H1 (cell line): ENCODE measurements at regions not wholly inside any gene's neighbourhood (a gene's known extent, or its start where the extent isn't known, plus 50 kb on each side); places are given as distances from the start of the nearest gene placed in this dataset.

Experiments used
- CTCF ChIA-PET: fragments of 300-600 bp; sonication (Branson Sonifier 250); formaldehyde crosslinking; loops from one replicate; lab custom pipeline; 2021; ENCODE audit not compliant: partially characterized antibody; lab: Charles Lee
- POLR2A ChIA-PET: fragments of 300-600 bp; sonication (Branson Sonifier 250); formaldehyde crosslinking; loops from one replicate; lab custom pipeline; 2021; ENCODE audit warnings: inconsistent platforms; ENCODE audit not compliant: partially characterized antibody; lab: Charles Lee
- DNase-seq, 2 experiments: peaks; one replicate each; pipeline versions ENCODE4 v3.0.0 to v3.0.0-alpha.2; 2010 to 2022; ENCODE audit warnings: low spot score in 2 of 2, low read depth in 1 of 2, mixed read lengths in 1 of 2
- FAIRE-seq: peaks from 2 replicates; lab custom pipeline; 2011; peaks lifted over from hg19 to GRCh38; lab: Jason Lieb, UNC
- H2AFZ ChIP-seq: 2 replicates; pipeline ENCODE4 v1.8.1; 2012; ENCODE audit warnings: low read length, inconsistent platforms
- H2AK5ac ChIP-seq: 2 replicates; pipeline ENCODE4 v1.6.1; 2013; ENCODE audit warnings: low read depth, low read length
- H2BK120ac ChIP-seq: replicated peaks from 2 replicates; pipeline ENCODE3; 2013; ENCODE audit warnings: low read depth, low read length, inconsistent platforms
- H2BK12ac ChIP-seq: 2 replicates; pipeline ENCODE4 v1.6.1; 2013; ENCODE audit warnings: low read depth, low read length
- H2BK15ac ChIP-seq: 2 replicates; pipeline ENCODE4 v1.6.1; 2013; ENCODE audit warnings: low read length
- H2BK20ac ChIP-seq: 2 replicates; pipeline ENCODE4 v1.6.1; 2013; ENCODE audit warnings: low read length
- H2BK5ac ChIP-seq: 2 replicates; pipeline ENCODE4 v1.6.1; 2013; ENCODE audit warnings: low read depth, low read length
- H3K14ac ChIP-seq: 2 replicates; pipeline ENCODE4 v1.6.1; 2013; ENCODE audit warnings: inconsistent platforms; ENCODE audit not compliant: insufficient read length
- H3K18ac ChIP-seq: 2 replicates; pipeline ENCODE4 v1.6.1; 2013; ENCODE audit warnings: low read length; ENCODE audit errors: extremely low read depth
- H3K23ac ChIP-seq: 2 replicates; pipeline ENCODE4 v1.6.1; 2013; ENCODE audit warnings: inconsistent platforms; ENCODE audit not compliant: insufficient read length
- H3K23me2 ChIP-seq: 2 replicates; pipeline ENCODE4 v1.6.1; 2013; ENCODE audit warnings: low read depth, low read length
- H3K27ac ChIP-seq: 2 replicates; pipeline ENCODE4 v1.6.1; 2011; ENCODE audit warnings: low read depth, low read length, inconsistent platforms
- H3K27me3 ChIP-seq, 4 experiments: replicated peaks in 1 of 4; 1 replicate in 1 of 4; 2 replicates in 3 of 4; pipeline versions ENCODE4 v1.6.1 to v1.8.1; 2011 to 2013; ENCODE audit warnings: low read length in 3 of 4, mild to moderate bottlenecking in 3 of 4, inconsistent platforms in 2 of 4, mixed read lengths in 2 of 4, moderate library complexity in 1 of 4; ENCODE audit not compliant: control insufficient read depth in 3 of 4, insufficient read depth in 3 of 4; ENCODE audit errors: extremely low read depth in 1 of 4
- H3K36me3 ChIP-seq, 4 experiments: 2 replicates each; pipeline versions ENCODE4 v1.6.1 to v1.8.1; 2011 to 2013; ENCODE audit warnings: mild to moderate bottlenecking in 4 of 4, low read length in 3 of 4, moderate library complexity in 2 of 4, control low read depth in 1 of 4, inconsistent platforms in 1 of 4; ENCODE audit not compliant: insufficient read depth in 4 of 4, control insufficient read depth in 2 of 4
- H3K4ac ChIP-seq: replicated peaks from 2 replicates; pipeline ENCODE3; 2013; ENCODE audit warnings: low read length, low read depth, mixed read lengths, inconsistent platforms; ENCODE audit not compliant: insufficient read length
- H3K4me1 ChIP-seq, 4 experiments: replicated peaks in 1 of 4; 1 replicate in 1 of 4; 2 replicates in 3 of 4; pipeline versions ENCODE4 v1.6.1 to v1.8.1; 2011 to 2013; ENCODE audit warnings: low read length in 3 of 4, inconsistent platforms in 2 of 4, mixed read lengths in 1 of 4; ENCODE audit not compliant: insufficient read depth in 4 of 4, control insufficient read depth in 3 of 4
- H3K4me2 ChIP-seq, 2 experiments: 2 replicates each; pipeline versions ENCODE4 v1.6.1 to v1.8.1; 2011 to 2013; ENCODE audit warnings: low read depth in 2 of 2, low read length in 2 of 2, control low read depth in 1 of 2, inconsistent platforms in 1 of 2, mild to moderate bottlenecking in 1 of 2; ENCODE audit not compliant: insufficient read depth in 1 of 2
- H3K4me3 ChIP-seq, 4 experiments: fragments of 200-600, 300-600 bp in 1 of 4; sonication (generic), shearing (Covaris generic), sonication (Bioruptor Twin) in 1 of 4; 2 replicates each; pipeline versions ENCODE4 v1.5.1 to v1.8.1; 2011 to 2016; ENCODE audit warnings: low read length in 4 of 4, low read depth in 3 of 4, control low read depth in 2 of 4, inconsistent platforms in 2 of 4, mild to moderate bottlenecking in 2 of 4, mixed read lengths in 1 of 4, moderate library complexity in 1 of 4; ENCODE audit not compliant: insufficient read depth in 2 of 4; ENCODE audit errors: extremely low read depth in 1 of 4
- H3K56ac ChIP-seq: replicated peaks from 2 replicates; pipeline ENCODE3; 2013; ENCODE audit warnings: low read depth, mild to moderate bottlenecking, mixed read lengths, low read length, inconsistent platforms; ENCODE audit not compliant: insufficient read length
- H3K79me1 ChIP-seq: 2 replicates; pipeline ENCODE4 v1.6.1; 2013; ENCODE audit warnings: low read depth, low read length, control low read depth
- H3K79me2 ChIP-seq, 2 experiments: 2 replicates each; pipeline versions ENCODE4 v1.6.1 to v1.8.1; 2012 to 2013; ENCODE audit warnings: low read length in 2 of 2, mild to moderate bottlenecking in 2 of 2, inconsistent platforms in 1 of 2; ENCODE audit not compliant: insufficient read depth in 2 of 2, control insufficient read depth in 1 of 2
- H3K9ac ChIP-seq, 4 experiments: replicated peaks in 1 of 4; 1 replicate in 1 of 4; 2 replicates in 3 of 4; pipeline versions ENCODE4 v1.6.1 to v1.8.1; 2011 to 2013; ENCODE audit warnings: low read depth in 3 of 4, low read length in 3 of 4, control low read depth in 2 of 4, mild to moderate bottlenecking in 2 of 4, moderate library complexity in 2 of 4, inconsistent platforms in 1 of 4; ENCODE audit errors: extremely low read depth in 1 of 4
- H3K9me3 ChIP-seq, 2 experiments: 2 replicates each; pipeline versions ENCODE4 v1.6.1 to v1.8.1; 2012 to 2013; ENCODE audit warnings: mild to moderate bottlenecking in 2 of 2, moderate library complexity in 2 of 2, control low read depth in 1 of 2, inconsistent platforms in 1 of 2, low read depth in 1 of 2, low read length in 1 of 2, mixed read lengths in 1 of 2; ENCODE audit not compliant: insufficient read depth in 2 of 2
- H4K20me1 ChIP-seq, 2 experiments: replicated peaks in 1 of 2; 2 replicates each; pipeline versions ENCODE3 to v1.8.1; 2011 to 2013; ENCODE audit warnings: inconsistent platforms in 2 of 2, low read length in 2 of 2, mild to moderate bottlenecking in 1 of 2; ENCODE audit not compliant: insufficient read depth in 2 of 2, control insufficient read depth in 1 of 2
- H4K5ac ChIP-seq: 2 replicates; pipeline ENCODE4 v1.6.1; 2013; ENCODE audit warnings: low read length, low read depth, mixed read lengths, inconsistent platforms; ENCODE audit not compliant: insufficient read length
- H4K8ac ChIP-seq: 2 replicates; pipeline ENCODE4 v1.8.0; 2013; ENCODE audit warnings: mild to moderate bottlenecking, moderate library complexity, low read length, inconsistent platforms; ENCODE audit not compliant: insufficient read depth; ENCODE audit errors: extremely low read depth
- H4K91ac ChIP-seq: replicated peaks from 2 replicates; pipeline ENCODE3; 2013; ENCODE audit warnings: low read length, mixed read lengths, inconsistent platforms; ENCODE audit not compliant: insufficient read length
- WGBS, 2 experiments: shearing (Covaris generic) in 1 of 2; methylation state at CpG; one replicate each; pipeline versions ENCODE4 v1.1.6 to v1.1.7; 2013 to 2015; ENCODE audit warnings: low lambda C conversion rate in 2 of 2, mixed read lengths in 2 of 2, inconsistent platforms in 1 of 2, low coverage in 1 of 2, missing lambda C conversion rate in 1 of 2; ENCODE audit not compliant: insufficient replicate concordance in 2 of 2, insufficient coverage in 1 of 2, insufficient read length in 1 of 2; ENCODE audit errors: extremely low coverage in 1 of 2, missing lambda C conversion rate in 1 of 2; 5-methylcytosine and 5-hydroxymethylcytosine counted together
- TF ChIP-seq, protein P1 (sequence below): IDR thresholded peaks from 2 replicates; pipeline ENCODE4 v1.6.1; 2012; ENCODE audit warnings: inconsistent platforms
- TF ChIP-seq, protein P2 (sequence below): IDR thresholded peaks from 2 replicates; pipeline ENCODE4 v1.6.1; 2012; ENCODE audit warnings: inconsistent platforms

DNA sequence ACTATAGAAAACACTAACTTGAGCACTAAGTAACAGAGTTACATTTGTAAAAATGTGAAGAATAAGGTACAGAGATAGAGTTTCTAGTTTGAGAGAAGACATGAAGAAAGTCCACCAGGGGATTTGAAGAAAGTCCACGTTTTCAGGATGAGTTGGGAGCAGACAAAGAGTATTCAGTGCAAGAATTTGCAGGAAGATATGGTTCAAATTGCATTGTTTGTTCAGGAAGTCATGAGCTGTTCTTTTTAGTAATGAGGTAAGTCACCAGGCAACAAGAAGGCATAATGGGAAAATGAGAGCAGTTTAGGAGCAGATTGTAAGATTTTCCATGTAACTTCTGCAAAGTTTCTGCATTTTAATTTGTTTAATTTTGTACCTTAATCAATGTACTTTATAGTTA is 618.0 kb downstream of the DACH1 start:
- Histone ChIP-seq H3K14ac (no peak overlapping the region), H3K4me2 (no peak overlapping the region), H2BK120ac (no peak overlapping the region), H3K18ac (no peak overlapping the region), H3K4ac (no peak overlapping the region), H3K9ac (no peak overlapping the region), H3K27ac (no peak overlapping the region), H3K23ac (no peak overlapping the region), H4K20me1 (no peaks in the 10 kb centered on the region), H2AK5ac (no peak overlapping the region), H3K36me3 (no peaks in the 10 kb centered on the region), H3K79me1 (no peaks in the 10 kb centered on the region), H3K4me1 (no peaks in the 10 kb centered on the region), H3K23me2 (no peaks in the 10 kb centered on the region), H3K56ac (no peak overlapping the region), H2BK5ac (no peak overlapping the region), H4K5ac (no peak overlapping the region), H3K79me2 (no peaks in the 10 kb centered on the region), H2BK12ac (no peak overlapping the region), H2AFZ (no peak overlapping the region), H3K27me3 (no peaks in the 10 kb centered on the region), H4K8ac (no peak overlapping the region), H2BK20ac (no peak overlapping the region), H4K91ac (no peak overlapping the region), H3K9me3 (no peaks in the 10 kb centered on the region), H3K4me3 (no peak overlapping the region), H2BK15ac (no peak overlapping the region)
- FAIRE-seq (no peak), DNase-seq (no peak)
- POLR2A ChIA-PET = no interaction called here
- CTCF ChIA-PET = no interaction called here
- WGBS, 2 experiments = 82% methylated on average over 1 of the region's 1 CpG; no CpG with 5 or more reads in 1 of the 2 experiments
- TF ChIP-seq, protein P1, sequence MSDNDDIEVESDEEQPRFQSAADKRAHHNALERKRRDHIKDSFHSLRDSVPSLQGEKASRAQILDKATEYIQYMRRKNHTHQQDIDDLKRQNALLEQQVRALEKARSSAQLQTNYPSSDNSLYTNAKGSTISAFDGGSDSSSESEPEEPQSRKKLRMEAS = no peak
- TF ChIP-seq, protein P2, sequence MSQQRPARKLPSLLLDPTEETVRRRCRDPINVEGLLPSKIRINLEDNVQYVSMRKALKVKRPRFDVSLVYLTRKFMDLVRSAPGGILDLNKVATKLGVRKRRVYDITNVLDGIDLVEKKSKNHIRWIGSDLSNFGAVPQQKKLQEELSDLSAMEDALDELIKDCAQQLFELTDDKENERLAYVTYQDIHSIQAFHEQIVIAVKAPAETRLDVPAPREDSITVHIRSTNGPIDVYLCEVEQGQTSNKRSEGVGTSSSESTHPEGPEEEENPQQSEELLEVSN = no peak
